ENCODE measurements at regions not wholly inside any gene's neighbourhood (a gene's known extent, or its start where the extent isn't known, plus 50 kb on each side); places are given as distances from the start of the nearest gene placed in this dataset.
"Not testable (repeated sequence)": the region's sequence is repeated elsewhere in the genome, so short reads cannot be mapped to it uniquely, and the experiment has no call there.

DNA sequence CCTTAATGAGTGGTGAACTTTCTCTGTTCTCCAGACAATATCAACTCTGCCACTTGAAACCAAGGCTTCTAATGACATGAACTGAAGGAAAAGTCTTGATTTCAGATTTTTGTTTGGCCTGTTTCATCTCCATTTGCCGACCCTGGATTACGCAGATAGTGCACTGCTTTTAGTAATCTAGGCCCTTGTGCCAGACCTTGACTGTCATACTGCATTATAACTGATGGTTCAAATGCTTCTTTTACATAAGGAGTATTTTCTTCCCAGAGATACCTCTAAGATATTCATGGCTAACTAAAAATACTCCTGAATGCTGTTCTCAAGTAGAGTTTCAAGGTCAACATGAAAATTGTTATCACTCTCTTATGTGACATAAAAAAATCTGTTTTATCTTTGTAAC, 238.7 kb upstream of the SEMA6A start:
- DNase-seq = no peak

DNA sequence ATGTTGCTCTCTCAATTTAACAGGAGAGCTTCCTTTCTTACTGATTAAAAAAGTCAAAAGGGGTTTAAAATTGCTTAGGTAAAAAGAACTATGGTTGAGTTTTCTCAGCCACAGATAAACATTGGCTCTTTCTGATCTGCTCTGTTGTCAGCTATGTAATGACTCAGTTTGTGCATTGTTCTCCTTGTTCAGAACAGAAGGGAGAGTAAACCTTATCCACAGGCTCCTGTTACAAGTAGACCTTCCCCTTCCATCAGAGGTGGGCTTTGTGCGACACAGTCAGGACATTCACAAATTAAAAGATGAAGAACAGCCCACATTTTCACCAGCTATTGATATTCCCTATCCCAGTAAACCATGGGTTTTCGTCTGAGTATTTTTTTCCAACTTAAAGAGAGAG, 236.3 kb upstream of the SEMA6A start:
- DNase-seq = no peak

GRCh38 chr5:116806836-116807235, 232.2 kb upstream of the SEMA6A start:
- no peak for DNase-seq

DNA sequence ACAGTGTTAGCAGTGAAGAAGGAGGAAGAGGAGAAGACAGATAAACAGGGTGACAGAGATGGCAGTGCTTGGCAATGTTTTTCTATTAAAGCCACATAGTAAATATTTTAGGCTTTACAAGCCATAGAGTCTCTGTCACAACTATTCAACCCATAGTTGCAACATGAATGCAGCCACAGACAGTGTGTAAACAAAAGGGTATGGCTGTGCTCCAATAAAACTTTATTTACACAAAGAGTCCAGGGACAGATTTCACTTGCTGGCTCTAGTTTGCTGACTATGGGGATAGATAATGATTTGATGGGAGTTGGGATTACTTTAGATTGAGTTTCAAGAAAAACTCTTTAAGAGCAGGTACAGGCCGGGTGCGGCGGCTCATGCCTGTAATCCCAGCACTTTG, 224.8 kb upstream of the SEMA6A start:
- no peak for DNase-seq

DNA sequence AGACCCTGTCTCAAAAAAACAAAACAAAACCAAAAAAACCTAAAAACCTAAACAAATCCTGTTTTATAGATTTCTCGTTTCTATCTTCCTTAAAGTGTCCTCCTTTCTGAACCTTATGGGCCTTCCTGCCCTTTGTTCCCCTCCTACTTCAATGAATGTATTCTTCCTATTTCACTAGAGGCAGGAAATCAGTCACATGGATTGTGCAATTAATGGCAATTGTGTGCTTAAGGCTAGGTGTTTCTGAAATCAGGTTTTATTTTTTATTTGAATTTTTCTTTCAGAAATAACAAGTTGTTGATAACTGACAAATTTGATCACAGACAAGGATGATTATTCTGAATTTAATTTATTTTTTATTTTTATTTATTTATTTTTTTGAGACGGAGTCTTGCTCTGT, 220.6 kb upstream of the SEMA6A start:
- no peak for DNase-seq

GRCh38 chr5:116789522-116789921, 214.9 kb upstream of the SEMA6A start:
- DNase-seq = no peak

DNA sequence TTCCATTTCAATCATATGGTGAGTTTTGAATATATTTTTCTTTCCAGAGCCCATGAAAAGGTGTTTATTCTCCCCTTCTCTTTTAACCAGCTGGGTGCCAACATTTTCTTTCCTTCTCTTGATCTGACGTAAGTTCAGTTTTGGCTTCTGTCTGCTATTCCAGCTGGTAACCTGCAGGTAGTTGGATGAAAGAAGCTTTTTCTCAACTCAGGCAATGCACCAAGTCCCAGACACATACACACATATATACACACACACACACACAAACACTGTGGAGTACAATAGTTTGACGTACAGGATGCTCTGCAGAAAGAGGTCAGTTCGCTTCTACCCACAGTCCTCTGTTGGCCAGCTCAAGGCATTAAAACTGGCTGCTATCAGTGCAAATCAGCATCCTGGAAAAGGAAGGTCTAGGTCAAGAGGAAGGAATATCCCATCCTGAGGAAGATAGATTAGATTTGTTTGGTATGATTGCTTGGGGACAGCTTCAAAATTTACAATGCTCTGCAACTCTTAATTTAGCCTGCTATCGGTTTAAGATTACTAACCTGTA, 214.3 kb upstream of the SEMA6A start:
- DNase-seq = no peak

GRCh38 chr5:116787570-116787969, 212.9 kb upstream of the SEMA6A start:
- no peak for DNase-seq

DNA sequence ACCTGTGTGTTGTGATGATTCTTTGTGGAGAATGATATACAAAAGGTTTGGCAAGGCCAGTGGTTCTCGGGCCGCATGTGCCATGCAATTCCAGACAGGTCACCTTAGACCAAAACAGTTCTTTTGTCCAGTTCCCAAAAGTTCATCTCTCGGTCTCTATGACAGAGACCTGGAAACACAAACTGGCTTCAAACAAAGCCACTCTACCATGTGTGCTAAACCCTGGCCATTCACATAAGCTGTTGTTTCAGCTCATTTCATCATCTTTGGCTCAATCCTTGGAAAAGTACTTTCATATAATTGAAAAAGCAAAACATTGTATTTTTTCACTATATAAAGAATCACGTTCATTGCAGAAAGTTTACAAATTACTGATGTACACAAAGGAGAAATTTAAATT, 210.5 kb upstream of the SEMA6A start:
- no peak for DNase-seq

- no peak for DNase-seq
Measured at GRCh38 chr5:116779846-116780245, 205.2 kb upstream of the SEMA6A start.

- no peak for DNase-seq
Measured at GRCh38 chr5:116778651-116779280, 204.1 kb upstream of the SEMA6A start.

DNA sequence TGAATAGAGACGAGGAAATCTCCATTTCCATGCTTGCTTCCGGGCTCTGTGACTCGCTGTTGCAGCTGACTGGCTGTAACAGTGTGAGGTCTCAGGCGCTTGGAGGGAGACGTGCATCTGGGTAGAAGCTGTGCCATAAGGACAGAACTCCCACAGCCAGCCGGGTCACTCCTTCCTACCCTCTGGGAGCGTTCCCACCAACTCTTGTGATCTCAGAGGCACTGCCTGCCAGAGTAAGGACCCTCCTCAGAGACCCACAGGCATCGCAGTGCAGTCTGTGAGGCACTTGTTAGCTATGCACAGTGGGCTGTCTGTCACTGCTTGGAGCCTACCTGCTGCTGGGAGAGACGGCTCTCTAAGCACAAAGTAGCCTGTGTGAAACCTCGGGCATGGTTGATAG, 203.4 kb upstream of the SEMA6A start:
- no peak for DNase-seq

DNA sequence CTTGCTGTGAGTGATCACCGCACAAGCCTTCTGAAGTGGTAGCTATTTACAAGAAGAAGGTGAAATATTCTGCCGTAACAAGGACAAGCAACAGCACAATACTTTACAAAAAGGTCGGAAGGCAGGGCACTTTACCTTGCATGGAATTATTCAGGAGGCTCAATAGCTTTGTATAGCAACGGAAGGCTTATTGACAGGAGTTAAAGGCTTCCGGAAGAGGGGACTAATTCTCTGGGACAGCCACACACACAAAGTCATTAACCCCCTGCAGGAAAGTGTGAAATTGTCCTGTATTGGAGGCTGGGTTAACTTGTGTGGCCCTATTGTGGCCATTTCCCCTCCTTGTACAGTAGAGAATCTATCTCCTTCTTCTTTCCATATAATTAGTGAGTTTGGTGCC, 199.3 kb upstream of the SEMA6A start:
- DNase-seq = no peak

DNA sequence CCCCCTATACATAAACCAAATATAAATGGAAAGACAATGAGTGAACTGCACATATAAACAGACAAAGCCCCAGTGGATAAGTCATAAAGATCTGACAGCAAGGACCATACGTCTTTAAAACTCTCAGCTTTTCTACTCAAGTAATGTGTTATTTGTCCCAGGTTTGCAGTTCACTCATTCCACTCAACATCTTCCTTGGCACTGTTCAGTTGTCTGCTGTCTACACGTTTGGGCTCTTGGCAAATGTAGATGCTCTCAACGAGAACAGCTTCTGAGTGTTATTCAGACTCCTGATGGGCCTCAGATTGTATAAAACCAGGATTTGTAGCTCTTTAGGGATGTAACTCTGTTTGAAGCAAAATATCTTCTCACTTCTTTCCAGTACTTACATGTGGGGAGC, 198.2 kb upstream of the SEMA6A start:
- DNase-seq = no peak

DNA sequence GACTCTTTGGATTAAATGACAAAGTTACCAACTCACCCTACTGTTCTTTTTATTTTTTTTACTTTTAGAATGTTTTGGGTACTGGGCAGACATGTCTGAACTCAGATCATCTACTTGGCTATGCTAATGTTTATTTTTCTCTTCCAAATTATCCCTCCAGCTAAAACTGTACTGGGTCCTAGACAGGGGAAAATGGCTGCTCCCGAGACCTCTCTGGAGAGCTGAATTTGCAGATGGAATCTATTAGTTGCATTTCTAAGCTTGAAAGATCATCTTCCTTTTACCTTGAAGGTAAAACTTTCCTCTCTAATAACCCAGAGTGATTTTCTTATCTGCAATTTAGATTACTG, 197.5 kb upstream of the SEMA6A start:
- no peak for DNase-seq

GRCh38 chr5:116771466-116772151, 197.0 kb upstream of the SEMA6A start:
- no peak for DNase-seq

- not testable (repeated sequence) for DNase-seq
Measured at GRCh38 chr5:116769953-116770352, 195.3 kb upstream of the SEMA6A start.

DNA sequence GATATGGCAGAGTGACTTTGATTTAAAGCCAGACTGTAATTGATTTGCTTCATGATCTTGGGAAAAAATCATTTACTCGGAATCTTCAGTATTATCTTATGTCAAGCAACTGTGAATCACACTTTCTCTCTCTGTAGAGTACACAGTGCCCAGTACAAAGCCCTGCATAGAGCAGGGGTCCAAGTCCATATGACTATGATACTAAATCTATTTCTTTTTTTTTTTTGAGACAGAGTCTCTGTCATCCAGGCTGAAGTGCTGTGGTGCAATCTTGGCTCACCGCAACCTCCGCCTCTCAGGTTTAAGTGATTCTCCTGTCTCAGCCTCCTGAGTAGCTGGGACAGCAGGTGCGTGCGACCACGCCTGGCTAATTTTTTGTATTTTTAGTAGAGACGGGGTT, 194.8 kb upstream of the SEMA6A start:
- DNase-seq = no peak

- DNase-seq = no peak
Measured at GRCh38 chr5:116766470-116766947, 191.9 kb upstream of the SEMA6A start.

- no peak for DNase-seq
Measured at GRCh38 chr5:116765441-116765840, 190.8 kb upstream of the SEMA6A start.

DNA sequence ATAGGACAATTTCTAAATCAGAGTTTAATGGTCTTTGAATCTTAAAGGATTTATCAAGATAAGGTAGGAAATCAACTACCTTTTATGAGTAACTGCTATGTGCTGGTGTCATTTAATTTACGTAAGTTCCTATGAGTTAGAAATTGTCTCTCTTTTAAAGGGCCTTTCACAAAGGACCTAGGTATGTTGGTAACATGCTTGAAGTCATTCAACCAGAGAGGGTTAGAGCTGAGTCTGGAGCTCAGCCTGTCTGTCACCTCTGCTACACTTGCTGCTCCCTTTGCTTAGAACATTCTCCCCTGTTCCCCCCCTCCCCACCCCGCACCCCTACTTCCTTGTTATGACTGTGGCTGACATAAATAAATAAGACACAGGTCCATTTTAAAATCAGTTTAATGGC, 190.3 kb upstream of the SEMA6A start:
- DNase-seq = no peak

DNA sequence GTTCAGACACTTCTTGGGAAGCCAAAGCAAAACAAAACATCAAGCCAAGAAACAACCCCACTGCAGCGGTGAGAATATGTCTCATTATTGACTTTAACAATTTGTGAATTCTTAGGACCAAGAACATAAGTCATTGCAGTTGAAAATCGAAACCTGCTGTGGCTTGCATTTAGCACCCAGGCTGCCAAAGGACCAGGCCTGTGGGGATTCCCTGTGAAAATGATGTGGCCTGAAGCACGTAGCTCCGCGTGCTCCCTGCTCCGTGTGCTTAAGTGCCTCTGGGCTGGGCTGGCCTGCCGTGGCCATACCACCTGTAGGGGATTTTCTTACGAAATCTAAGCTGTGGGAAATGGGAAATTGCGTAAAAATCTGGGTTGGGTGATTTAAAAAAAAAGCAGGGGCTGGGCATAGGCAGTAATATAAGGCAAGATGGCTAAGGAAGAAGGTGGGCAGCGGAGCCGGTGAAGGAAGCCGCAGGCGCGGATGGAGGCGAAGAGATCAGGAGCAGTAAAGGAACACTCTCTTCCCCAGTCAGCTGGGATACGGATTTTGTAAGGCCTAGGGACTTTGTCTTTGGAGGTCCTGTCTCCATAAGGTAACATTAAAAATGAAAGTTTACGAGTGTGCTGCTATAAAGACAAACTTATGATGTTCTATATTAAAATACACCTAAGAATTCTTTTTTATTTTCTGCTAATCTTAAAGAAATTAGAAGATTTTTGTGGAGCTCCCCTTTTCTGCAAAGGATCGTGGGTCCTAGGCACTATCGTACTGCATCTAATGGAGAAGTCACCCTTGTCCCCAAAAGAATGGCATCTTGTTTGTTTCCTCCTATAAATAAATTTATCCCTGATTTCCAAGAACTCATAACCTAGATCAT, 189.6 kb upstream of the SEMA6A start:
- DNase-seq = no peak

DNA sequence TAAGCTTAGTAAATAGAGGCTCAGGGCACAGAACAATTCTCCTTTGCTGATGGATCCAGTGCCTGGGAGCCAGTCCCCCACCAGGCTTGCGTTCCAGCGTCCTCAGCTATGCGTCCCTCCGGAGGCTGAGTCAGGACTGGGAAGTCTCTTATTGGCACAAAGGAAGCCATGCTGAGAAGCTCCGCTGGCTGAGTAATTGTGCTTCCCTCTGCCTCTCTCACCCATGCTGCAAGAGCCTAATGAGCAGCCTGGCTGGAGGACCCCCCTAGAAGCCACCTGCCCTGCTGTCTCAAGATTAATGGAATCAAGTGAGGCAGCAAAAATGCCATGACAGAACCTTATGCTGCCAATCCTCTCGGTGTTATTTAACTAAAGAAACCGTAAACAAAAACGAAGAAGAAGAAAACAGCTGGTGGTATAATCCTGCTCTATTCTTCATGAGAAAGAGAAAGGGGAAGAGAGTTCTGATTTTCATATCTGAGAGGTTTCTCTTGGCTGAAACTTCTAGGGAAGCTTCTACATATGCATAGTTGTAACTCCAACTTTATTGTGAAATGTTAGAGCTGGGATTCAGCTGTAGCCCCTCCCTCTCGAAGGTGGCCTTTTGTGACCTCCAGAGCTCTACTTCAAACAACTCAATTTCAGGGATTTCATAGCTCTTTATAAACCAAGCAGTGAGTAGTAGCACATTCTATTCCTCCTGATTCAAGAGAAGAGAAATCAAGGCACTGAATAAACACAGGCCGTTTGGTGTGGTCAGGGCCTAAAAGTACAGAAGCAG, 185.4 kb upstream of the SEMA6A start:
- DNase-seq = no peak

Measured in activated effector memory CD4-positive, alpha-beta T cell treated with anti-CD3 and anti-CD28 coated beads, Interleukin-2, amount 50 U/mL, for 16 hours (primary cell).